ENCODE measurements at regions not wholly inside any gene's neighbourhood (a gene's known extent, or its start where the extent isn't known, plus 50 kb on each side); places are given as distances from the start of the nearest gene placed in this dataset.

GRCh38 chr11:103650330-103650729, 386.1 kb upstream of the DDI1 start:
- intact Hi-C loops (cut with DNase I, micrococcal nuclease): no loop called here
- ATAC-seq (no peak), DNase-seq (no peak)

- intact Hi-C loops (cut with DNase I, micrococcal nuclease): no loop called here
- no peak for DNase-seq
- no peak for ATAC-seq
Measured at GRCh38 chr11:103651341-103651998, 385.0 kb upstream of the DDI1 start.

- intact Hi-C loops (cut with DNase I, micrococcal nuclease): no loop called here
- ATAC-seq (no peak), DNase-seq (no peak)
Measured at GRCh38 chr11:103652013-103652412, 384.4 kb upstream of the DDI1 start.

- intact Hi-C loops (cut with DNase I, micrococcal nuclease): no loop called here
- ATAC-seq: no peak
Measured at GRCh38 chr11:103656382-103656781, 380.1 kb upstream of the DDI1 start.

DNA sequence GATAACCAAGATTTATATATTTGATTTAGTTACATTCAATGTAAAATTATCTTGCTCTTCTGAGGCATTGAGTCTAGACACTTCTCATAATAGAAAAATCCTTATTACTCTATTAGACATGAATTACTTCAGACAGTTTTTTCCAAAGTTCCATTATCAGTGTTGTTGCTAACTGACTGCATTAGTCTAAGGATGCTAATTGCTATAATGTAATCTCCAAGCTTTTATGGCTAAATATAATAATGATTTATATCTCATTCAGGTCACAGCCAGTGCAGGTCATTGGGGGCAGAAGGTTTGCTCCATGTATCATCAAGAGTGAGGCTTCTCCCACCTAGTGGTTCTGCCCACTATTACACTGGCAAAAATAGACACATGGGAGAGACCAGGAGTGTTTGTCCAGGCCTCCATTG, 377.2 kb upstream of the DDI1 start:
- intact Hi-C loops (cut with DNase I, micrococcal nuclease): no loop called here
- no peak for DNase-seq
- ATAC-seq: no peak

More at GRCh38 chr11:103656382-103656781, 380.1 kb upstream of the DDI1 start:
- DNase-seq: no peak

DNA sequence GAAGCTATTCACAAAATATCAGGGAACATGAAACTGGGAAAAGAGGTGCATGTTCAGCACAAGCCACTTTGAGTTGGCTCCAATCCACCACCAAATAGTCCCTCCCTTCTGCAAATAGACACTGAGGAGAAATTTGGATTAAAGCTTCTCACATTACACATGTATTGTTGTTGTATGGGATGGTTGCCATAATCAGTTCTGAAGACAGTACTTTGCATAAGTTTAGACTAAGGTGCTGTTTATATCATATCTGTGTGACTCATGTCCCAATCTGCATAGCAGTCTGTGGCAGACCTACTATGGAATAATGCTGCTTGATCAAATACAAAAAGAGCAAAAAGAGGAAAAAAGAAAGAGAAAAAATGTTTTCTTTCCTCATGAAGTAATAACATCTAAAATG, 376.7 kb upstream of the DDI1 start:
- intact Hi-C loops (cut with DNase I, micrococcal nuclease): no loop called here

GRCh38 chr11:103661185-103661584, 375.3 kb upstream of the DDI1 start:
- ATAC-seq (no peak), DNase-seq (no peak)
- intact Hi-C loops (cut with DNase I, micrococcal nuclease): no loop called here

More for the DNA sequence above, 376.7 kb upstream of the DDI1 start:
- no peak for ATAC-seq
- DNase-seq: no peak

- DNase-seq (no peak), ATAC-seq (no peak)
- intact Hi-C loops (cut with DNase I, micrococcal nuclease): no loop called here
Measured at GRCh38 chr11:103661991-103662390, 374.4 kb upstream of the DDI1 start.

DNA sequence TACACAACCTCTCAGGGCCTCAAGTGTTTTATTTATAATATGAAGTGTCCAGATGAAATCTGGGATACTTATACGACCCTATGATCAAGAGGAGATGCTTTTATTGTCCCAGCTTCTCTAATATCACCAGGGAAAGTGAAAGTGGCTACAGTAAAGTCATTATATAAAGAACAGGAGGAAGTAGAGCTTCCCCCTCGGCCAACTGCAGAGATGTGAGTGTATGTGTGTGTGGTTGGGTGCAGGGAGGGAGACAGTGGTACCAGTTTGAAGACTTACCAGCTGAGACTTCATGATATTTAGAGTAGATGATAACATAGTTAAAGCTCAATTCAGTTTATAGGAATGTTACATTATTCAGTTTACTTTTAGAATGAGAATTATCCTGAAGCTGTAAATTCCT, 373.6 kb upstream of the DDI1 start:
- ATAC-seq: no peak
- intact Hi-C loops (cut with DNase I, micrococcal nuclease): no loop called here
- no peak for DNase-seq

GRCh38 chr11:103668859-103669258, 367.6 kb upstream of the DDI1 start:
- intact Hi-C loops (cut with DNase I, micrococcal nuclease): no loop called here
- ATAC-seq: no peak
- no peak for DNase-seq

DNA sequence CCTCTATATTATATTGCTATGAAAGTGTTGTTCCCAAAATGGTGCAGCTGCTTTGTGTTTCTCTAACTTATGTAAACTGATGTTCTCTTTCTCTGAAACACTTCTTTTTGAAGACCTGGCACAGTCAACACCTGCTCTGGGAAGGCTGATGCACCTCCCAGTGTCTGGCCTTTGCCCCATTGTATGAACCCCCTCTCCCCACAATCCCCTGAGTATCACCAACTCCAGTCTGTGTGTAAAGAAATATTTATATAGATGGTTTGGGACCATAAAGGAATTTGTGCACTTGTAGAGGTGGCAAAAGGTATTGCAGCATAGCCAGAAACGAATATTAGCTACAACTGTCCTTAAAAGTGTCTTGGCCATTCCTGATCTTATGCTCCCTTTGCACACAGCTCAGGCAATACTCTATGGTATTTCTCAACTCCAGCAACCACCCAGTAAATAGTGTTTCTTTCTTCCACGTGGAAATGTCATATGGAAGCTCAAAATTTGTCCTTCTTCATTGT, 365.2 kb upstream of the DDI1 start:
- DNase-seq: no peak
- intact Hi-C loops (cut with DNase I, micrococcal nuclease): no loop called here
- ATAC-seq: no peak

GRCh38 chr11:103673773-103674172, 362.7 kb upstream of the DDI1 start:
- ATAC-seq (no peak), DNase-seq (no peak)
- intact Hi-C loops (cut with DNase I, micrococcal nuclease): no loop called here

DNA sequence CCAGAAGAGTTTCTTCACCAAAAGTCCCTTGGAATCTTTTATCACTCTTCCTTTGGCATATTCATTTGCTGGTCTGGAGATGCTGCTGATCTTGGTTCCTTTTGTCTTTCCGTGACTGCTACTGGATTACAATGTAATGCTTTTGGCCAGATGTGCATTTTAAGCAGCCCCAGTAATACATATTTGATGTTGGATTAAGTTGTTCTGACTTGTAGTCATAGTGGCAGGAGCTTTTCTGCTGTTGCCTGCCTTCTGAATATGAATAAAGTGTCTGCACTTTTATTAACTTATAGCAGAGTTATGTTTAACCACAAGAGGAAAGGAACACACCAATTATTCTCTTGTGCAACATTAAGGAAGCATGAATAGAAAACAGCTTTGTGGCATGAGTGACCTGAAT, 360.0 kb upstream of the DDI1 start:
- intact Hi-C loops (cut with DNase I, micrococcal nuclease): no loop called here

GRCh38 chr11:103680826-103681225, 355.6 kb upstream of the DDI1 start:
- intact Hi-C loops (cut with DNase I, micrococcal nuclease): no loop called here
- DNase-seq (no peak), ATAC-seq (no peak)

More for the DNA sequence above, 360.0 kb upstream of the DDI1 start:
- DNase-seq (no peak), ATAC-seq (no peak)

GRCh38 chr11:103681855-103682254, 354.6 kb upstream of the DDI1 start:
- intact Hi-C loops (cut with DNase I, micrococcal nuclease): no loop called here
- DNase-seq (no peak), ATAC-seq (no peak)

GRCh38 chr11:103682318-103683184, 353.9 kb upstream of the DDI1 start:
- peak; percentile 98 for ATAC-seq
- intact Hi-C loops (cut with DNase I, micrococcal nuclease): no loop called here
- DNase-seq: peak; percentile 27 to 39

GRCh38 chr11:103683576-103683975, 352.9 kb upstream of the DDI1 start:
- no peak for DNase-seq
- no peak for ATAC-seq
- intact Hi-C loops (cut with DNase I, micrococcal nuclease): no loop called here

- intact Hi-C loops (cut with DNase I, micrococcal nuclease): no loop called here
- ATAC-seq: no peak
Measured at GRCh38 chr11:103688924-103689323, 347.5 kb upstream of the DDI1 start.

GRCh38 chr11:103690356-103690755, 346.1 kb upstream of the DDI1 start:
- intact Hi-C loops (cut with DNase I, micrococcal nuclease): no loop called here
- ATAC-seq (no peak), DNase-seq (no peak)

More at GRCh38 chr11:103688924-103689323, 347.5 kb upstream of the DDI1 start:
- no peak for DNase-seq

DNA sequence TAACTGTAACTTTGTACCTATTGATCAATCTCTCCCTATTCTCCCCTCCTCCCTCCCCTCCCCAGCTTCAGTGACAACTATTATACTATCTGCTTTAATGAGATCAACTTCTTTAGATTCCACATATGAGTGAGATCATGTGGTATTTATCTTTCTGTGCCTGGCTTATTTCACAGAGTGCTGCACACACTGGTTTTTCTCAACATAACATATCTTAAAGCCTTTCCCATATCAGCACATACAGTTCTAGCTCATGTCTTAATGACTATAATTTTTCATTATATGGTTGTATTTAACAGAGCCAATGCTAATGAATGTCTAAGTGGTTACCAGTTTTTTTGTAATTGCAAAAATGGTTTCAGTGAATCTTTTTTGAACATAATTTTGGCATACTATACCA, 340.3 kb upstream of the DDI1 start:
- intact Hi-C loops (cut with DNase I, micrococcal nuclease): no loop called here
- no peak for DNase-seq

More for the DNA sequence above, 340.3 kb upstream of the DDI1 start:
- ATAC-seq: no peak
